ENCODE measurements at regions not wholly inside any gene's neighbourhood (a gene's known extent, or its start where the extent isn't known, plus 50 kb on each side); places are given as distances from the start of the nearest gene placed in this dataset. TPM values are rescaled to one million over a fixed set of nuclear protein-coding genes. Genes with fewer than 3 reads are reported as not detected.

DNA sequence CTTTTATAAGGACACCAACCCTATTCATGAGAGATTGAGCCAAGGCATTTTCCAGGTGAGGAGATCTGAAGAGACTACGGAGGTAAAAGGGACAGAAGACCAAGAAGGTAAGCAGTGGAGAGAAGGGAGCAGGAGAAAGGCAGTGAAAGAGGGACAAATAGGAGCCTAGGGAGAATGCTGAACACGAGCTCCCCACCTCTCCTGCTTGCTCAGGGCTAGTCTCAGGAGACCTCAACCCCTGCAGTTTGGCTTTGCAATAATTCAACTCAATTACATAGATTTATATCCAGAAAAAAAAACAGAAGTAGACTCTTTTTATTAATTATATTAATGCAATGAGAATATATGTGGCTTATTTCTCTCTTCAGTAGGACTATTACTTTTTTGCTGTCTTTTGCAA is 91.0 kb upstream of the DDX18 start:
- no peak for DNase-seq

DNA sequence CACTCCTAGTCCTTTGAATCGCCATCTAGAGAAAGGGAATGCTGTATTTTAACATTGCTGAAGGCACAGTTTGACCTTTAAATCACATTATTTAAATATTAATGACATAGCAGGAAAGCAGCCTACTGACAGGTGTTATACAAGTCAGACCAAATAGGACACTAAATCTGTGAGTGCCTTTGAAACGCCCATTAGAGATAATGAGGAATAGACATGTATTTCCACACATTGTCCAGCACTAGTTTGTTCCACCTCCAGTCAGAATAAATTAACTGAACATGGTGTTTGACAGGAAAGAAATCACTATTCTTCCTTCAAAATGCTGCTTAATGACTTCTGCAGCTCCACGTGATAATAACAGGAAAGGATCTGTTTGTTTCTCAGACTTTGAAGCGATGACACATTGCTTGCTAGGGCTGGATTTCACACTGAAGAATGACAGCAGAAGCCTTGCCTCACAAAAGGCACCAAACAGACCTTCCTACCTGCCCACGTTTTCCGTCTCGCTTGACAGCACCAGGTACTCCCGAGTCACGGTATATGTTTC is 90.5 kb upstream of the DDX18 start:
- no peak for DNase-seq

DNA sequence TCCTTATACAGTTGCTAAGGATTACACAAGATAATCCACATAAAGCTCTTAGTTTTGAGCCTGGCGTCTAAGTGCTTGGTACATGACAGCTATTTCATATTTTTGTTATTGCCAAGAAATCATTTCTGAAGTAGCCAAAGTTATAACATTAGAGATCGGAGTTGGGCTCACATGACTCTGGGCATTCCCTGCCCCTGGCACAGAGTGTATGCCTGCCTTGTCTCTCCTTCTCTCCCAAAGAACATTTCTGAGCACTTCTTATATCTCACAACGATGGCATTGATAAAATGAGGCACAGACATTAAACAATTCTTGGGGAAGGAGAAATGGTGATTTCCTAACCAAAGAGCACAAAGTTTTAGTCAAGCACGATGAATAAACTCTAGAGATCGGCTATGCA is 87.7 kb upstream of the DDX18 start:
- DNase-seq = no peak

DNA sequence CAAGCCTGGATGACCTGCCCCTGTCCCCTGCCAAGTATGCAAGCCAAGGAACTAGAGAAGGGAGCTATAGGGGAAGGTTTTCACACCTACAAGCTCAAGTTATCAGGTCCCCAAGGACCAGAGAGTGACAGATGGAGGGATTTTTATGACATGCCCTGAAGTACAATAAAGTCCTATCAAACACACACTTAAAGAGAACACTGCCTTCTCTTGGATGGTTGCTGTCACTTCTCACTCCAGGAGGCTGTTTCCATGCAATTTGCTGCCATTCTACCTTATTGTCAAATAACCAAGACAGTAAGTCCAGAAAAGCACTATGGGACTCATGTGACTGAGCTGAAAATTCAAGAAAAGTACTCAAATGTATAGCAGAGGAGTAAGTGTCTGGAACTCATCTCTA is 76.6 kb upstream of the DDX18 start:
- no peak for DNase-seq

DNA sequence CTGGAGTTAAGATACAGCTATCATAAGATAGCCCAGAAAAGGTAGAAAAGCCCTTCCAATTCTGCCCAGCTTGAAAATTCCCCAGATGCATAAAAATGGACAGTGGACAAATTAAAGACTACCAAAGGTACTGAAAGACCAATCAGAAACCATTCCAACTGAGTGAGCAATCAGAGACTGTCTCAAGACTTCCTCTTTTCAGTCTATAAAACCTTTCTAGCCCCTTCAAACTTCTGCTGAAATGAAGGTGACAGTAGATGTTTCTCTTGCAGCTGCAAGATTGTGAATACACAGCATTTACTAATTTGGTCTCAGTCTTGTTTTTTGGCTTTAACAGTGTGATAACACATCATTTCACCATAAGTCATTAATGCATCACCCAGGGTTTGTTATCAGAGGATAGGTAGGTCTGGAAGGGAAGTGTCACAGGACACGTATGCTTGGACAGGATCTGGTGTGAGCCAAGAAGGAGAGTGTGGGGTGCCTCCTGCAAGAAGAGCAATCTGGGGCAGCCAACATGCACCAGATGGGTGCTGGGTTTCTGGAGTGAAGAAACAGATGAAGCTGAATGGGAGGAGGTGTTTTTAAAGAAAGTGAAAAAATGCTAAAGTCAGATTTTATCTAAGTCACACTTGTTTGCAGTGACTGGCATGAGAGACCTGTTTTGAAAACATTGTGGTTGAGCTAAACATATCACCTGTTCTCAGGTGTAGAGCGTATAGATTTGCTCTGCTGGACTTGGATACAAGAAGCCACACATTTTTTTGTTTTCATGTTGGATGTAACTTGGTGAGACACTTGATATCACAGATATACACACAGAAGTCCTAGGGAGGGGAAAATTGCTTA is 75.3 kb upstream of the DDX18 start:
- DNase-seq = no peak

DNA sequence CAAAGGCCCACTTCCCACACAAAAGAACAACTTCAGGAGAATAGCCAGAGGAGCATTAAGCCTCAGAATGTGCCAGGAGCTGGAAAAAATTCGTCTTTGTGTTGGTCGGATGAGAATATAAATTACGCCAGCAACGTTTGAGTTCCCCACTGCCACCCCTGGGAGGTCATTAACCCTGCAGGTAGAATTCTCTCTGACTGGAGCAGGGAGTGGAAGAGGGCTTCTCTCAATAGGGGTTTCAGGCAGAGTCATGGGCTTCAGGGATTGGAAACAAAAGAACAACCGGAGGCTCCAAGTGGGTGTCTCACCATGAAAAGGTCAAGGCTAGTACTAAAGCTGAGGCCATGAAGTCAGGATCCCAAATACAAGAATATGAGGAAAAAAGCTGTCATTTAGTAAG is 69.0 kb upstream of the DDX18 start:
- no peak for DNase-seq

DNA sequence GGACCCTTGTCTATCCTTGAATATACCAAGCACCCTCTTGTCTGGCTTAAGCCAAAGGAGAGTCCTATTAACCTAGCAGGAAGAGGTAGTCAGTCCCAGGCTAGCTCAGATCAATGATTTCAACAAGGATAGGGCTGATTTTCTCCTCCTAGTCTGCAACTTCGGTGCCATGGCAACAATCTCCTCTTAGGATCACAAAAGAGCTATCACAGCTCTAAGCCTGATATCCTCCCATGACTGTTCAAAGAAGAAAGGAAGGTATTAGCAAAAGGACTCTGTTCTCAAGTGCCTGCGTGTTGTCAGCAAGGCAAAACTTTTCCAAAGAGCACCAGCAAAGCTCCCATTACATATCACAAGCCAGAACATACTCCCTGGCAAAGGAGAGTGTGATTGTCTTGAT is 58.7 kb upstream of the DDX18 start:
- no peak for DNase-seq

DNA sequence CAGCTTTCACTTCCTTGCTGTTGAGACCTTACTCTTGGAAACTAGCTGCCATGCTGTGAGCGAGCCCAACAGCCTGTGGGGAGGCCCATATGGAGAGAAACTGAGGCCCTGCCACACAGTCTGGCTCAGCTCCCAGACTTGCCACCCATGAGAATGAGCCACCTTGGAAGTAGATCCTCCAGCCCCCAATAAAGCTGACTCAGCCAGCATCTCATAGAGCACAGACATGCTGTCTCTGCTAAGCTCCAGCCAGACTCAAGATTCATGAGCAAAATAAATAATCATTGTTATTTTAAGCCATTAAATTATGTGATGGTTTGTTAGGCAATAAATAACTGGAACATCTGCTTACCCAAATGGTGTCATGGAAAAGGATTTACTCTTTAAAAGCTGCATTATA is 53.6 kb upstream of the DDX18 start:
- no peak for DNase-seq

DNA sequence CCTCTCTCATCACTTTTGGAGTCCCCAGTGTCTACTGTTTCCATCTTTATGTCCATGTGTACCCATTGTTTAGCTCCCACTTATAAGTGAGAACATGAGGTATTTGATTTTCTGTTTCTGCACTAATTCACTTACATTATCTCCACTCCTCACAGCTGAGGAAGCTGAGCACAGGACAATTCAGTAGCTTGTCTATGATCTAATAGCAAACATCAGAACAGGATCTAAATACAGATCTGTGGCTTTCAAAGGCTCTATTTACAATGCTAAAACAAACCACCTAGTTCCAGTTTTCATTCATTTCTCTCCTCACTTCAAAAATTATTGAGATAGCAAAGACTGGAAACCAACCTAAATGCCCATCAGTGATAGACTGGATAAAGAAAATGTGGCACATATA is 52.0 kb upstream of the DDX18 start:
- DNase-seq = no peak

DNA sequence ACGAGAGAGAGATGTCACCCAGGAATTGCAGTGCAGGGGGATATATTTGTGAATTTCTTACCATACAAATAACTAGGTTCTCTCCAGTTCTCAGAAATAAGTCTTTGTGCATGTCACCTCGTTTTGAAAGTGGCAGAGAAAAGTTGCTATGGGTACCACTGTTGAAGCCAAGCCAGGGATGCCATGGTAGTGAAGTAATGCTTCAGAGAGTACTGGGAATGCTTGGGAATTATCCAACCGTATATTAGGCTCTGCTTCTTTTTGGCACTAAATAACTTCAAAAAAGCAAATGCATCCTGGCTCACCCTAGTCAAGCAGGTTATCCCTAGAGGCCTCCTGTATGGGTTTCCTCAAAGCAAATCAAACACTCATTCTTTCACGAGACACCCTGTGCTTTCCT is 50.7 kb upstream of the DDX18 start:
- no peak for DNase-seq

Small RNAs in the stretch of these regions (small RNA-seq; reads per million reads assigned to genes)
- gene AC104408.1 = not detected
- gene RNU7-190P = not detected

Data from occipital lobe (tissue), 2 donors.